22Rv1 (cell line): ENCODE measurements at regions not wholly inside any gene's neighbourhood (a gene's known extent, or its start where the extent isn't known, plus 50 kb on each side); places are given as distances from the start of the nearest gene placed in this dataset.

Source experiments
- CTCF ChIP-seq: fragments of 450-650 bp; IDR thresholded peaks from 2 replicates; pipeline ENCODE4 v1.5.1; 2017; ENCODE audit warnings: mild to moderate bottlenecking
- ZFX ChIP-seq: fragments of 450-650 bp; IDR thresholded peaks from 2 replicates; pipeline ENCODE4 v1.6.1; 2017; ENCODE audit warnings: antibody characterized with exemption, borderline replicate concordance

GRCh38 chr1:19582318-19582717 is 61.8 kb upstream of the NBL1 start:
- peak; percentile 88 for TF ChIP-seq CTCF
- no peak for TF ChIP-seq ZFX
